ENCODE measurements at regions not wholly inside any gene's neighbourhood (a gene's known extent, or its start where the extent isn't known, plus 50 kb on each side); places are given as distances from the start of the nearest gene placed in this dataset.

DNA sequence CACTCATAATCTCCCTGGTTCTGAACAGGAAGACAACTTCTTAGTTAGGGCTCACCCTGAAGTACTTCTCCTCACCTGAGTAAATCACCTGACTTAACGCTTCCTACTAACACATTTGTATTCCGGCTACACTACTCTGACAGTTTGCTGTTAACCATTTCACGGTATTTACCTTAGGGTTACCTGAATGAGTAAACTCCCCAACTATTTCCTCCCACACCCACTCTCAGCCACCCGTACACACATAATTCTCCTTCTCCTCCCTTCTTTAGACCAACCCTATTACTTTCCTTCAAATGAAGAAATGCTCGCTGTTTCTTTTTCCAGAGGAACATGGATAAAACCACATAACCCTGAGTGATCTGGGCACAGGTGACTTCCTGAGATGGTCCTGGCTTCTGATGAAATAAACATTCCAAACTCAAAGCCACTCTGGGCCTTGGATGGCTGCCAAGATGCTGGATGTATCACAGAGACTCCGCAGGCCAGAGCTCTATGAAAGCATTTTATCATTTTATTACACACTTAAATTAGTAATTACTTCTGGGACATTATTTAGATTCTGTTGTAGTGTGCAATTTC is 183.6 kb upstream of the ATP11B start:
- DNase-seq, result no peak

DNA sequence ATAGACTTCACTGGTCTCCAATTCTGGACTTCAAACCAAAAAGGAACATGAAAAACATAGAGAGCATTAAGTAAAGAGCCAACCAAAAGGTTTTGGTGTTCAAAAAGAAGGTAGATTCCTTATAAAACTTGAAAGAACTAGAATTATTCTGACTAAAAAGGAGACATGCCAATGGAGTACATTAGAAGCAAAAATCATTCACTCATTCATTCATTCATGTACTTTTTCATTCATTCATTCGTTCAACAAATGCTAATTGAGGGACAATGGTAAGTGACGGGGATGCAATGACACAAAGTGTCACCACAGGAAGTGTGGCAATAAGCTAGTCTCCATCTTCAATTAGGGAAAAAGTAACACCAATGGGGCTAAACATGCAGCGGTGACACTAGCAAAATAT is 181.0 kb upstream of the ATP11B start:
- no peak for DNase-seq

- DNase-seq, result no peak
Measured at GRCh38 chr3:182617500-182617899, 175.8 kb upstream of the ATP11B start.

GRCh38 chr3:182618085-182618732 is 175.1 kb upstream of the ATP11B start:
- no peak for DNase-seq

DNA sequence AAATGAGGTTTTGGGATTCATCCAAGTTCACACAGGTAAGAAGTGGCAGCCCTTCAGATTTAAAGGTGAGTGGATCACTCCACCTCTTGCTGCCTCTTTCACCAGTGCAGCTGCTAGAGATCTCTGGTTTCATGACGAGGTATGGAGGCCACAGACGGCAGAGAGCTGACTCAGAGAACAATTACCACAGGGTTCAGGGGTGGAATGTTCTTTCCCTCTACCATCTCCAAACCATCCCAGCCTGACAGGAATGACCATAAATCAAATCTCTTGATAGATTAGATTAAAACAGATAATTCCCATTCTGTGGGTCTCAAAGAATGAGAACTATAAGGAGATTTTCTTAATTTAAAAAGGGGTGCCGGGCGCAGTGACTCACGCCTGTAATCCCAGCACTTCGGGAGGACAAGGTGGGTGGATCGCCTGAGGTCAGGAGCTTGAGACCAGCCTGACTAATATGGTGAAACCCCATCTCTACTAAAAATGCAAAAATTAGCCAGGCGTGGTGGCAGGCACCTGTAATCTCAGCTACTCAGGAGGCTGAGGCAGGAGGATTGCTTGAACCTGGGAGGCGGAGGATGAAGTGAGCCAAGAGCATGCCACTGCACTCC is 174.2 kb upstream of the ATP11B start:
- DNase-seq, result no peak

- DNase-seq, result no peak
Measured at GRCh38 chr3:182620723-182621434, 172.4 kb upstream of the ATP11B start.

- no peak for DNase-seq
Measured at GRCh38 chr3:182621435-182622240, 171.7 kb upstream of the ATP11B start.

DNA sequence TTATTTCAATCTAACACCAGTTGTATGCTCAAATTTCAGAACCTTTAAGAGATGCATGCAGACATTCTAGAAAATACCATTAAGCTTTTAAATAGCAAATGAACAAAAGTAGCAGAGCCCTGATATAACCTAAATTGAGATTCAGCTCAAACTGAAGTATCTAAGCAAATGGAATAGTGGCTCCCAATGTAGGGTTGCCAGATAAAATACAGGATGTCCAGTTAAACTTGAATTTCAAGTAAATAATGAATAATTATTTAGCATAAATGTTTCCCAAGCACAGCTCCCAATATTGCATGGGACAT is 171.1 kb upstream of the ATP11B start:
- no peak for DNase-seq

GRCh38 chr3:182626484-182627467 is 166.5 kb upstream of the ATP11B start:
- no peak for DNase-seq

DNA sequence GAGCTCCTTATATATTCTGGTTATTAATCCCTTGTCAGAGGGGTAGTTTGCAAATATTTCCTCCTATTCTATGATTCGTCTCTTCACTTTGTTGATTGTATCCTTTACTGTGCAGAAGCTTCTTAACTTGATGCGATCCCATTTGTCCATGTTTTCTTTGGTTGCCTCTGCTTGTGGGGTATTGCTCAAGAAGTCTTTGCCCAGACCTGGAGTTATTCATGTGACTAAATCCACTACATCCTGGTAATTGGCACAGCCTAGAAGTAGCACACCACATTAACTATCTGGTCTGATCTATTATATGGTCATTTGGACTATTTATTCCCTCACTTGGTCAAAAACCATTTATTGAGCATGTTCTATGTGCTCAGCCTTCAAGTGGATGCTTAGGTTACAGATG is 164.8 kb upstream of the ATP11B start:
- no peak for DNase-seq

GRCh38 chr3:182629521-182629920 is 163.8 kb upstream of the ATP11B start:
- DNase-seq, result no peak

- no peak for DNase-seq
Measured at GRCh38 chr3:182631183-182632076, 161.9 kb upstream of the ATP11B start.

DNA sequence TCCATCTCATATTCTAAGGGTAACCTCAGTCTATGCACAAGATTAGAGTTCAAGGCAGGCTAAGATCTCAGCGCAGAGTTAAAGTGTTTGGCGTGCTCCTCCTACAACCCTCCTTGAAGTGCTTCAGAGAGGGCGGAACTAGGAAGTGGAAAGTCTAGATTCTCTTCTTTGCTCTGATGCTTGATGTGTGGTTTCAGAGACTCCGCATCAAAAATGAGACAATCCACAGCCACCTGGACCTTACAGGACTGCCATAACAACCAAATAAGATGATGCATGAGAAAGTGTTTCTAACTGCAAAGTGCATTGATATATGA is 161.3 kb upstream of the ATP11B start:
- no peak for DNase-seq

DNA sequence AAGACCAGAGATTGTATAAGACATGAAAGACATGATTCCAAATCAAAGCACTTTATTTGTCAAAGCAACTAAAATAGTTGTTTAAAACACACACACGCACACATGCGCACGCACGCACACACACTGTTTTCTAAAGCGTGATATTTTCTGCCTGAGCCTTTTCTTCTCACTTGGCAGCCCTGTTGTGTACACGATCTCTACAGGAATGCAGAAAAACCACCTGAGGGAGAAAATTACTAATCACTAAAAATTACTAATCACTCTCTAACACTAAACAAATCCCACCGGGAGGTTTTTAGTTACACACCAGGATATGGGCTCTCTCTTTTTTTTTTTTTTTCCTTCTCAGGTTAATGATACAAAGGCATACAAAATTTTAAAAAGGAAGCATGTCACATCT is 160.1 kb upstream of the ATP11B start:
- no peak for DNase-seq

- no peak for DNase-seq
Measured at GRCh38 chr3:182636646-182637045, 156.7 kb upstream of the ATP11B start.

GRCh38 chr3:182637350-182638110 is 155.8 kb upstream of the ATP11B start:
- DNase-seq, result no peak

GRCh38 chr3:182644013-182644412 is 149.3 kb upstream of the ATP11B start:
- DNase-seq, result no peak

DNA sequence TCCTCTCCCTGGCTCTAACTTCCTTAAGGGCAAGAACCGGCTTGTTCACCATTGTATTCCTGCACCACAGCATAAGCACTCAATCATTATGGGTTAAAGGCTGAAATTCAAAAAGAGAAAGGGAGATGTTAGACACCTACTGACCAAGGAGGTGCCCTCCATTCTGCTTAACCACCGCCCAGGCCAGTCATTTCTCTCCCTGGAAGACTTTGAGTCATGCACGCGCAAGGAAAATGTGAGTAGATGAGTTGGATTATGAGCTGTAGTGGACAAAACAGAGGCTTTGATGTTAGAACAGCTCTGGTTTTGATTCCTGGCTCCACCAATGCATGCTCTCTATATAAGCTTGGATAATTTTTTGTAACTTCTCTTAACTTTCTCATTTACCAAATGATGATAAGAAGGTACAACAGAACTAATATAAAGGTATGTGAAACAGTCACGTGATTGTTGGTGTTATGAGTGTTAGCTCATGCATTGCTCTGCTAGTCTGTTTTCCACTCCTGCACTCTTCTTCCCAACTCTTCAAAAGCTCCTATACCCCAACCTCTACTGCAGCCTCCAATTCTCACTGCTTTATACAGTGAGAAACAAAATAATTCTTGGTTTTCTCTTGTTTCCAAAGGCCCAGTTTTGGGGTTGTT is 148.4 kb upstream of the ATP11B start:
- no peak for DNase-seq

DNA sequence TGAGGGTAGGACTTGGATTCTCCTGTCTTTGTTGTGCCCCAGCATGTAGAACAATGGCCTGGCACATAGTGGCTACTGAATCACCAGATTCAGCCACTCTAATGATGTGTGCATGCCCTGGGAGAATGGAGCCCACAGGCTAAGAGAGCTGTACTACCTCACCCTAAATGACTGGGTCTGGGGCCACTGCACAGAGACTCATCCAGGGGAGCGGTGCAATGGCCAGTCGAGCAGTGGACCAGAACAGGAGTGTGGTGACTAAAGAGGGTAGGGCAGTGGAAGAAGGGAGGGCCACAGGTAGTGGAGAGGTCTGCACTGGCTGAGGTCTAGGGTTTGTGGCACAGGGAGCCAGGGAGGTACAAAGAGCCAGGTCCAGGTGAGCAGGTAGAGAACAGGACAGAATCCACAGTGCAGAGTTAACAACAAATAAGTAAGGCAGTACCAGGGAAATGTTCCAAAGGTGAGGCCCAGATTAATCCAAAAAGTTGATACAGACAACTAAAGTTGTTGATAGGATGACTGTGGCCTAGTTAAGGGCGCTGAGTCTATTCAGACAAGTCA is 142.7 kb upstream of the ATP11B start:
- no peak for DNase-seq

GRCh38 chr3:182651461-182651860 is 141.8 kb upstream of the ATP11B start:
- DNase-seq, result no peak

Measured in CD4-positive, alpha-beta T cell treated with Interleukin-12 subunit alpha and Interleukin-12 subunit beta, for 1 hour (primary cell).